Head of caudate nucleus (tissue), 42 donors: ENCODE measurements at regions not wholly inside any gene's neighbourhood (a gene's known extent, or its start where the extent isn't known, plus 50 kb on each side); places are given as distances from the start of the nearest gene placed in this dataset.
A peak's percentile ranks its signal among the peaks of the same experiment; 100 is the strongest.

ENCODE experiments used
- DNase-seq, 42 donors: peaks; one replicate each; pipeline versions ENCODE4 v3.0.0 to v3.0.0-alpha.2; 2020 to 2021; ENCODE audit warnings: mixed read lengths in 7 of 42
- intact Hi-C: fragments of 100-400 bp; cut with DNase I; formaldehyde crosslinking; loops from one replicate; pipeline ENCODE4 v1.15.0; 2022

DNA sequence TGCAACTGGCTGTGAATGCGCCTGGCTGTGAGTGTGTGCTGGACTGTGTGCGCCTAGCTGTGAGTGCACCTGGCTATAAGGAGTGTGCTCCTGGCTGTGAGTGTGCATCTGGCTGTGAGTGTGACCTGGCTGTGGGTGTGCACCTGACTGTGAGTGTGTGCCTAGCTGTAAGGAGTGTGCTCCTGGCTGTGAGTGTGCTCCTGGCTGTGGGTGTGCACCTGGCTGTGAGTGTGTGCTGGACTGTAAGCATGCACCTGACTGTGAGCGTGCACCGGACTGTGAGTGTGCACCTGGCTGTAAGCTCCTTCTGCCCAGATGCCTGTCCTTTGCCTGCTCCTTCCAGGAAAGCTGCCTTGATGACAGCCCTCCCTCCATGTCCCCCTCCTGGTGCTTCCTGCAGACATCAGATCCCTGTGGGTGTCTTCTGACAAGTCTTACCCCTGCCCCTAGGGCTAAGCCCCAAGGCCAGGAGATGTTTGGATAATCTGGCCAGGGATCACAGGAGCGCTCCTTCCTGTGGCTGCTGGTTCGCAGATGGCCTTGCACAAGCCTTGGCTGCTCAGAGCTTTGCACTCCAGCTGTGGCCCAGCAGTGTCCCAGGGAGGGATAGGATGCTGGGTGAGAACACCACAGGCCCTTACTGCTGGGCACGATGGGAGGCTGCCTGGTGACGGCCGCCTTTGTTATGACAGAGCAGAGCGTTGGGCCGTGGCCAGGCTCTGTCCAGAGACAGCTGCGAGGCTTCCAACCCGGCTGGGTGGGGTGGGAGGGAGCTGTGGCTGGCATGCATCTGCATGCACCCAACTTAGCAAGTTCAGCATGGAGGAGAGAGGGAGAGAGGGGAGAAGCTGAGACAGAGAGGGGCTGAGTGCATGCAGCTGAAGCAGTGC is 89.9 kb downstream of the GLI2 start:
- peak; percentile 67 to 92 (median 85) for DNase-seq
- intact Hi-C loops, result no loop called here

DNA sequence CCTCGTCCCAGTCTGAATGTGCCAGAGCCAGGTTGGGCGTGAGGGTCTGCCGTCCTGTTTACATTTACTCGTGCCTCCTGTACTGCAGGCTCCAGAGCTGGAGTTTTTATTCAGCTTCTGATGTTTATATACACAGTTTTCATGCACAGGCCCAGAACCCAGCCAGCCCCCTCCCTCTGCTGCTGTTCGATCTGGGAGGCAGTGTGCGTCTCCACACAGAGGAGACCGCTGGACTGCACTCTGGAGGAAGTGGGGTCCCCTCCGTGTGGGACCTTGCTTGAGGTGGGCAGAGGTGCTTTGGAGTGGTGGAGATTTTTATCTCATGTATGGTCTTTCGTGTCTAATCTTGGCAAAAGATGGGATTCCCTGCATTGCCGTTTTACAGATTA is 90.6 kb downstream of the GLI2 start:
- DNase-seq, result no peak
- intact Hi-C loops, result no loop called here

DNA sequence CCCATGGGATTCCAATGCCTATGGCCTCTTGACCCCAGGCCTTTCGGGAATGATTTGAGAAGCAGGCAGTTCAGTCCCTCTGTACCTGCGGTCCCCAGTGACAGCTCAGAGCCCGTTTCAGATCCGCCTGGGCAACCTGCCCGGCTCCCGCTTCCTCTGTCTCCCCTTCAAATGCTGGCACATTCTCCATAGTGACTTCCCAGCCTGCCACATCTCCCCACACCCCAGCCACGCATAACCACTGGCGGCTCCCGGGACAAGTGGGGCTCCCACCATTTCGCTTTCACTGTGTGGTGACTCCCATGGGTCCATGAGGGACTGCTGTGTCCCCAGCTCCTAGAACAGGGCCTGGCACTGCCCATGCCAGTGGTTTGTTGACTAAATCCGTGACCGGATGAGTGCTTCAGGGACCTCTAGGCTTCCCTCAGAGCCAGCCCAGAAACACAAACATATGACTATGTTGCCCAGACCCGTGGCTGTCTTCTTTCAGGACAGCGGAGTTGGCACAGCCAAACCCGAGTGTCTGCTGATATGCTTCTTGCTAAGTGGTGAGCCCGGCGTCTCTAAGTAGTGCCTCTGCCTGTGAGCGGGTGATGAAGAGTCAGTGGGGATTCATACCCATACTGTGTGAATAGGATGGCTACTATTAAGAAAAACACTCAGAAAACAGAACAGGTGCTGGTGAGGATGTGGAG is 91.2 kb downstream of the GLI2 start:
- peak in 2 of 42 donors; percentile 34 to 54 for DNase-seq
- intact Hi-C loops, result no loop called here

DNA sequence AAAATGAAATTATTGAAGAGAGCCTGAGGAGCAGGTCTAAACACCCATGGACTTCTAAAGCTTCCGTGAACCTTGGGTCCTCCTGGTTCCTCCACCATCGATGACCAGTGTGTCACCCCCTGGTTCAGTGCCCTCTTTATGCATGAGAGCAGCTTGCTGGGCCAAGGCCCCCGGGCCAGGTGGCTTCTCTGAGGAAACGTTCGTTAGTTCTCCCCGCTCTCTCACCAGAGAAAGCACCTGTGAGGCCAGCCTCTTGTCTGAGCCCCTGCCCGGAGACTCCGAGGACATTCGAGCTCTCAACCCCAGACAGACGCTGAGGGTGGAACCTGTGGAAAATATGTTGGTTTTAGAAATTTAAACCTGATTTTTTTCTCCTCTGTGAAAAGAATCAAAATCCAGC is 92.4 kb downstream of the GLI2 start:
- DNase-seq, result no peak
- intact Hi-C loops, result no loop called here

DNA sequence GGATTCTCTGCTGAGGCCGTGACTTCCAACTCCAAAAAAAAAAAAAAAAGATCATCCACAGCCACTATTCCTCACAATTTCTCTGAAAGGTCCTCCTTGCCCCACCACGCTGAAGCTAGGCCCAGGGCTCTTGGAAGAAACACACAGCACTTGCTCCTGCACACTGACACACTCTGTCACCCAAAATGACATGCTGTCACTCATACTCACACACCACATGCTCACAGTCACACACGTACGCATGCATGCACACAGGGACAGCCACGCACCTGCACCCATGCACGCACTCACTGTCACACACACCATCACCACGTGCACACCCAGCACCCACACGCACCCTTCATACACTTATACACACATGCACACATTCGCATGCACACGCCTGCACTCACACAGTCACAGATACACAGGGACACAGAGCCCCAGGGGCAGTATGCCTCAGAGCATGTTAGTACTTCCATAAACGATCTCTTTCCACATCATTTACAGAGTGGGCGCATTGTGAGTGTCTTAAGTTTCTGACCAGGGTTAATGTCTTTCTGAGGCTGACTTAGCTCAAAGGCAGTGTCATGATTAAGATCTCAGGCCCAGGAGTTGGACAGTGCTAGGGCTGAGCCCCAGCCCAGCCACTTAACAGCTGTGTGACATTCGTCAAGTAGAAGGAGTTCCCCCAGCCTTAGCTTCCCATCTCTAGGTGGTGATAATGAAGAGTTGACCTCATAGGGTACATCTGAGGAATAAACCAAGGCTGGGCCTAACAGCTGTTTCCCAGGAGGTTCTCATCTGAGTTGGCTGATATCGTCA is 93.4 kb downstream of the GLI2 start:
- intact Hi-C loops, result no loop called here
- DNase-seq, result no peak

DNA sequence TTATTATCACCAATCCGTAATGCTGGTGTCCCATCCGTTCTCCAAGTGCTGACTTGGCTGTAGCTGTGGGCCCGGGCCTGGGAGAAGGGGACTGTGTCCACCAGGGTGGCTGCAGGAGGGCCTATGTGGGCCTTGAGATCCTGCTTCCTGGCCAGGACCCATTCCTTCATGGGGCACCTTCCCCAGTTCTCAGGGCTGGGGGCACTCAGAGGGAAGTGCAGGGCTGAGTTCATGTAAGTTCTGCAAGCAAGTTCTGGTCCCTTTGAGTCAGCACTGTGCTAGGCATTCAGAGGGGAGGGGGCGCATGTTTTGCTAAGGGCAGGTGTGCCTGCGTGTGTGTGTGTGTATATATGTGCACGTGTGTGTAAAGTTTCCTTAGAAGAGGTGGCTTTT is 94.0 kb downstream of the GLI2 start:
- DNase-seq, result no peak
- intact Hi-C loops, result no loop called here

DNA sequence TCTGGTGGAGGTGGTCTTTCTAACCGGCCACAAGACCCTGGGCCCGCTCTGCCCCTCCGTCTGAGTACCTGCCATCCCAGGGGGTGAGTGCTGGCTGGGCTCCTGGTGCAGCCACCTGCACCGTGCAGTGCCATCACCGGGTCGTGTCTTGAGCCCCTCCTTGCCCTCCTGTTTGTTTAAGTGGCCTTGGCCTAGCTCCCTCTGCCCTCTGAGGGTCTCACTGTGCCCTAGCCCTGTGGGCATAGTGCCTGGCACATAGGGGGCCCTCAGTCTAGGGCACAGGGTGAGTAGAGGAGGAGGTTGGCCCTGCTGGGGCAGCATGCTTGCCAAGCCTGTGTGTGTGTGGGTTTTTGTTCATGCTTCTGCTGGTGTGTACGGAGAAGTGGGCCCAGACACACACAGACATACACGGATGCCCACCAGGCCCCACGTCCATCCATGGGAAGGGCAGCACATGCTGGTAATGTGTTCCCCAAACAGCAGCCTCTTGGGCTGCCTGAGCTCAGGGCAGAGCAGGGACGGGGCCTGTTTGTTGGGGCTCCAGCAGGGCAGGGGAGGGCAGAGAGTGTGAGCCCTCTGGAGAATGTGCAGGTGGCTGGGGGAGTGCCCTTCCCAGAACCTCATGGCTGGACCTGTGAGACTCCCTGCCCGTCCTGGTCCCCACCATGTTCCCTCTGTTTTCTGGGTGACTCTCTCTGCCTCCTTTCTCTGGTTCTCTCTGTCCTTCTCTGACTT is 94.6 kb downstream of the GLI2 start:
- no peak for DNase-seq
- intact Hi-C loops, result no loop called here

DNA sequence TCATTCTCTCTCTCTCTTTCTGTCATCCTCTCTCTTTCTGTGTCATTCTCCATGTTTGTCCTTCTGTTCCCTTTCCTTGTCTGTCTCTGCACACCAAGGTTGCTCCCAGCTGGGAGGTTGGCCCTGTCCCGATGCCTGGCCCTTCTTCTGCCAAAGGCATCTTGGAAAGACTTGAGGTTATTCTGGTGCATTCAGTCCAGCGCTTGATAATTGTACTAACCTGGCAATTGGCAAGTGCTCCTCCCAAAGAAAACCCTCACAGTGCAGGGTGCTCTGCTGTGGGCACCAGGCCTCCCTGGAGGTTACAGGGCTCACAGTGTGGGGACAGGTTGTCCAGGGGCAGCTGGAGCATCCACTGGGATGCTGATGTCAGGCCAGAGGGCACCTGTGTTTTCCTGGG is 95.4 kb downstream of the GLI2 start:
- peak in 1 of 42 donors; percentile 29 for DNase-seq
- intact Hi-C loops, result no loop called here

DNA sequence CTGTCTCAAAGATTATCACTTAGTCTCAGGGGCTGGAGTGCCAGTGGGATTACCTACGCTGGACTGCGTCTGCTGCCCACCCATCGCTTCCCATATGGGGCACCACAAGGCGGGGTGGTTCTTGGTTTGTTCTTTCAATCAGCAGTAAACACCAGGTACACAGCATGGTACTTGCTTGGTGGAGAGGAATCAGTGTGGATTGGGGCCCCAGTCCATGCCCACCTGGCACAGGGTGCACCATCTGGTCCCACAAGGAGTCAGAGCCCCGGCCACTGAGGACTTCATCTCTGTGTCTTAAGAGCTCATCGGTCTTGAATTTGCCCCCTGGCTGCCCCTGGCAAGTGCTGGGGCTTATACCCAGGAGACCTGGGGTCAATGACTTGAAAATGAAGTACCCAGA is 96.2 kb downstream of the GLI2 start:
- DNase-seq, result no peak
- intact Hi-C loops, result no loop called here

DNA sequence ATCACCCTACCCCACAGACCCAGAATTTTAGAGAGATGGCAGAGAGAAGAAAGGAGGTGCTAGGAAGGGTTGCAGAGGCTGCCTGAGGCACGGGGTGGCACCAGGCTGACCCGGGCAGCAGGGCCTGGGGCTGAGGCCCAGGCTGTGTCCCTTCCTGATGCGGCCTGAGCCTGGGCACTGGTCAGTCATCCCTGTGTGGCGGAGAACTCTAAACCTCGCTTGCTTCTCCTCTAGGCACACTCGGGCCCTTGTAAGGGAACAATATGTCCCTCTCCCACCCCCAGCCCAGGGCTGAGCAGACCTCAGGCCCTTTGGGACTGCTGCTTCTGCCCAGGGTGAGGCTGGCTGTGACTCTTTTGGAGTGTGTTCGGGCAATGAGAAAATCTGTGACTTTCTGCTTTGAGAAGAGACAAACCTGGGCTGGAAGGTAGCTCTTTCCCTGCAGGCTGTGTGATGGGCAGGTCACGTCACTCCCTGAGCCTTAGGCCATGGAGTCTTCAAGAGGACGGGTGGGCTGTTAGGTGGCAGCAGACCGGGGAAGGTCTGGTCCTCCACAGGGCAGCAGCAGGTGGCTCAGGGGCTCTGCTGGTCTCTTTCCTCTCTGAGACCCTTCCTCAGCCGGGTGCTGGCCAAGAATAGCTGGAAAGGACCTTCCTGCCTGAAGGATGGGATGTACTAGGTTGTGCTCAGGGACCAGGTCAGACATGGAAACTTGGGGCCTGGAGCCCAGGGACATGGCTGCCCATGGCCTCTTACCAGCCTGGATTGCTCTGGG is 96.8 kb downstream of the GLI2 start:
- intact Hi-C loops, result no loop called here
- DNase-seq, result no peak

DNA sequence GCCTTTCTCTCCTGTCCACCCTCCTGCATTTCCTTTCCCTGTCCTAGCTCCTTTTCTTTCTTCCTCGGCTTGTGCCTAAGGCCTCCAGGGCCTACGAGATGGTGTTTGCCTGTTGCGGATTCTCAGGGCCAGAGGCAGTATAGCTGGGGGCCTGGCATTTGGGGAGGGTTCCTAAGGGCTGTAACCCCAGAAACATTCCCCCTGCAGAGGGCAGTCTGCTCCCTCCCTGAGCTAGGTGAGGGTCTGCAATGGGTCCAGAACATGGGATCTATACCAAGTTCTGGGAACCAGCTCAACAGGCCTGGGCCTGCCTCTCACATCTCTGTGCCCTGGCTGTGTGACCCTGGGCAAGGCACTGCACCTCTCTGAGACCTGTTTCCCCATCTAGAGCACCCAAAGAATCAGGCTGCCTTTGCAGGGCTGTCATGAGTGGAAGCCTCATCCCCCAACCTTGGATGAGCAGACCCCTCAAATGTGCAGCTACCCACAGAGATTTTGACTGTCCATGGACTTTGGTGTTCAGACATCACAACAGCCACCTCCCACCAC is 97.5 kb downstream of the GLI2 start:
- no peak for DNase-seq
- intact Hi-C loops, result no loop called here

DNA sequence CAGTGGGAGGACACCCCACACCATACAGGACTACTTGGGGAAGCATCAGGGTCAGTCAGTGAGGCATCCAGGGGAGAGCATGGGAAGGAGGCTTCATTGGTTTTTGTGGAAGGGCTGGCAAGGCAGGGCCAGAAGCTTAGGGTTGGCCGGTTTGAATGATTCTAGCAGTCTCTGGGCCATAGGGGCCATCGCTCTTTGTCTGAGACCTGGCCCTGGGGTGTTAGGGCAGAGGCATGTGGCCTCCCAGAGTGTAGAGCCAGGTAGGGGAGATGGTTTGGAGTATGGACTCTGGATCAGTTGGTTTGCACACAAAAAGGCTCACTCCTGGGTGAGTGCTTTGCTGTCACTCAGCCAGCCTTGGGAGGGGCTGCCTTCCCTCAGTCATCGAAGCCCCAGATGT is 98.5 kb downstream of the GLI2 start:
- no peak for DNase-seq
- intact Hi-C loops, result no loop called here

DNA sequence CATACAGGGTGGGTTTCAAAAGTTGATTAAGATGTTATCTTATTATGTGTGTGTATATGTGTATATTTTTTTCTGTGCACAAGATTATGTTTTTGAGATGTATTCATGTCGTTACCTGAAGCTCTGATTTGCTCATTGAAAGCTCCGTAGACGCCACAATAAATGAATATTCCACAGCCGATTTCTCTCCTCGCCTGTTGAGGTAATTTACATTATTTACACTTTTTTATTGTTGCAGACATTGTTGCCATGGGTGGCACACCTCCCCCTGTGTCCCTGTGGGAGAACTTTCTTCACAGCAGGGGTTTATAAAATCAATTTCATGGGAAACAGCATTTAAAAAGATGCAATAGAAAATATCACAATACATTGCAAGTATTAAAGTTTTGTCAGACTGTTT is 100.6 kb downstream of the GLI2 start:
- no peak for DNase-seq
- intact Hi-C loops, result no loop called here

DNA sequence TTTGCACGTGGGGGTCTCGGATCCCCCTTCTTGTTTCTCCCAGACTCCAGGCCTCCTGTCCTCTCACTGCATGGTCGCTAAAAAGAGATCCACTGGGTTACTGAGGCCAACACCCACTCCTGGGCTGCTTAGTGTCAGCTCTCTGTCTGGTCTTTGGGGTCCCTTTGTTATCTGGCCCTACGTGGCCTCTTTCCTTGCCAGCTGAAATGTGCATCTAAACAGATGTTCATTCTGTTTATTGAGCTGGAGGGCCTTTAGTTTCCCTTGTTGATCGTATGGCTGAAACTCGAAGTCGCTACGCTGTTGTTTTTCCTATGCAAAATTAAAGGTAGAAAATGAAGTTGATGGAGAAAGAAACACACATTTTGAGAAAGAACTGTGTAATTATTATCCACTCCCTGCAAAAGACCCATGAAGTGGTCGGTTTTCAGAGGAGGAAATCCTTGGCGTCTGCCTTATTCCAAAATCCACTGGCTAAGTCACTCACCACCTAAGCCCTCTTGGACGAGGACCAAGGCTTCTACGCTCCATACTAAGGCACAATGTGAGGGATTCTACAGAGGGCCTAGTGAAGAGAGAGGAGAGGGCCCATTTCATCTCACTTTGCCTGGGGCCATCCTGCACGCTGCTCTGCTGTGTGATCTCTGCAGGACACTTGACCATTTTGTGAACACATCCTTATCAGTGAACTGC is 105.3 kb downstream of the GLI2 start:
- intact Hi-C loops, result no loop called here
- DNase-seq, result no peak

DNA sequence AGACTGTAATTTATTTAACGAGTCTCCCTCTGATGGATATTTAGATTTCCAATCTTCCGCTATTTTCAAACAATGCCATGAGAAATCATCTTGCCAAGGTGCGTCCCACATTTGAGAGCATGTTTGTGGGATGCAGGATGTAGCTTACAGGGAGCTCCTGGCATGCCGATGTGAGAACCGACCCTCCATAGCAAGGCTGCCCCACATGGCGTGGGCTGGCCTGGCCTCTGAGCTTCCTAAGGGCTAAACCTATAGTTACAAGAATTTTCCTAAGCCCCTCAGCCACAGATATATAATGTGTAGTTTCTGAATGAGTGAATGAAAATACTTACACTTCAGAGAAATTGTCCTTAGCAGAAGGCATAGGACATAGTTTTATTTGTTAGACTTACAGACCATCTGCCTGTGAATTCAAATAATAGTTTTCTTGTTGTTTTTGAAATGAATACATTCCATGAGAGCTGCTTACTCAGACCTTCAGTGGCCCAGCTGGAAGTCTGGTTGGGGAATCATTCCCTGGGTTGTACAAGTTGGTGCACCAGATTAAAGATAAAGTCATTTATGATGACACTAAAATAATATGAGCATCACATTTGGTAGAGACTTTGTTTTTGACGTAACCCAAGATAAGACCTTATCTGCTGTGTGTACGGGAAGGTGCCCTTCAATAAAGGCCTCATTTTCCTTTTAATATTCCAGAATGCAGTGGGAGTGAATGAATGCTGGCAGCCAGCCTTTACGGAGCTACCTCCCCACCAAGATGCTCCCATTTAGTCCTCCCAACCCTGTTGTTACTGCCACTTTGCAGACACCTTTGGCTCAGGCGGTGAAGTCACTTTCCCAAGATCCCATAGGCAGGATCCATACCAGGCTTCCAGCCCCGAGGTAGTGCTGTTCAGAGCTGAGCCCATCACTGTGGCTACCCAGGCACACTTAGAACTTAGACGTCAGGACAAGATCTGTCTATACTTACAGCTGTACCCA is 107.1 kb downstream of the GLI2 start:
- DNase-seq, result no peak
- intact Hi-C loops, result no loop called here

DNA sequence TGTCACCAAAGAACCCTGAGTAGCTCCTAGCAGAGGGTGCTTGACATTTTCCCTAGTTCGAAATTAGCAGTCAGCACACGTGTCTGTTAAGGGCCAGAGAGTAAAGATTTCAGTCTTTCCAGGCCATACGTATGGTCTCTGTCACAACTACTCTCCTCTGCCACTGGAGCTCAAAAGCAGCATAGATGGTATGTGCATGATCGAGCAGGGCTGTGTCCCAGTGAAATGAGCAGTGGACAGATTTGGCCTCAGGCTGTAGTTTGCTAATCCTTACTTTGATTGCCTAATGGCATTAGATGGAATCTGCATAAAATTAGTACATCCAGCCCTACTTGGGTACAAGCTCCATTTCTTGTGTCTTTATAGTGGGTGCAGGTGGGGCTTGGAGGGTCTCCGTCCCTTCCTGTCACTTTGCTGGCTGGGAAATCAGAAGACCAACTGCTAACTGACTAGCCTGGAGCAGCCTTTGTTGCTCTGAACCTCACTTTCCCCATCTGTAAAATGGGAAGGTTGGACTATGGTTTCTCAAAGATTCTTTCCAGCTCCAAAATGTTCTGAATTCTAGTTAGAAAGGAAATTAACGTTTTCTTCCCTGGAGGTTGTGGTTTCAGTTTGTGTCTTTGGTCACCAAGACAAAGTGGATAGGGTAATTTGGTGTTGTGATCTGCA is 108.5 kb downstream of the GLI2 start:
- no peak for DNase-seq
- intact Hi-C loops, result no loop called here
